HCT116 (cell line): ENCODE measurements at regions not wholly inside any gene's neighbourhood (a gene's known extent, or its start where the extent isn't known, plus 50 kb on each side); places are given as distances from the start of the nearest gene placed in this dataset.

ENCODE experiments used
- ATAC-seq: fragments of 200-7000 bp; cut with Tn5 transposase; 2 replicates; pipeline ENCODE4 v1.9.1; 2020; ENCODE audit warnings: mild to moderate bottlenecking, moderate library complexity
- BruUV-seq: library from RNA; stranded (reverse); fragments of 400-500 nt; replicated peaks from 2 replicates; lab custom pipeline; 2021; lab: Mats Ljungman, UMichigan
- CTCF ChIA-PET: fragments of 300-600 bp; sonication (Branson Sonifier 250); formaldehyde crosslinking; loops from one replicate; lab custom pipeline; 2021; ENCODE audit warnings: antibody characterized with exemption; lab: Charles Lee
- POLR2A ChIA-PET: fragments of 300-600, 350-600 bp; sonication (Branson Sonifier 250); formaldehyde crosslinking; loops from one replicate; lab custom pipeline; 2021; ENCODE audit warnings: antibody characterized with exemption; lab: Charles Lee
- RAD21 ChIA-PET, 2 experiments: fragments of 300-600 bp; sonication (Branson Sonifier 250); formaldehyde crosslinking; loops; one replicate each; lab custom pipeline; 2023; ENCODE audit warnings: low total read pairs in 2 of 2; ENCODE audit not compliant: uncharacterized antibody in 2 of 2, unreplicated experiment in 2 of 2, low non-redundant PET in 1 of 2; lab: Charles Lee
- DNase-seq: peaks from one replicate; pipeline ENCODE4 v3.0.0-alpha.2; 2010; ENCODE audit warnings: low read depth, low spot score
- H2AFZ ChIP-seq: fragments of 200-600 bp; shearing (Covaris generic), sonication (generic); 2 replicates; pipeline ENCODE4 v1.6.1; 2017; ENCODE audit warnings: low read depth, mixed run types, mixed read lengths, antibody characterized with exemption, low read length; ENCODE audit not compliant: poor library complexity, severe bottlenecking
- H3K27ac ChIP-seq: 2 replicates; pipeline ENCODE4 v1.5.1; 2012; ENCODE audit warnings: low read depth, low read length
- H3K27me3 ChIP-seq: fragments of 200-600 bp; sonication (generic); 2 replicates; pipeline ENCODE4 v1.6.1; 2016; ENCODE audit warnings: mixed run types, low read length, mixed read lengths; ENCODE audit not compliant: insufficient read depth
- H3K36me3 ChIP-seq, 2 experiments: fragments of 200-500 bp in 1 of 2; fragments of 200-600 bp in 1 of 2; sonication (Bioruptor generic) in 1 of 2; sonication (generic) in 1 of 2; 2 replicates each; pipeline versions ENCODE4 v1.5.1 to v1.6.1; 2014 to 2016; ENCODE audit warnings: low read length in 2 of 2, inconsistent platforms in 1 of 2, mixed read lengths in 1 of 2, mixed run types in 1 of 2; ENCODE audit not compliant: insufficient read depth in 2 of 2, control insufficient read depth in 1 of 2
- H3K4me1 ChIP-seq, 2 experiments: fragments of 200-600 bp in 1 of 2; sonication (generic) in 1 of 2; 2 replicates each; pipeline versions ENCODE4 v1.5.1 to v1.6.1; 2012 to 2017; ENCODE audit warnings: low read length in 2 of 2, inconsistent platforms in 1 of 2, mild to moderate bottlenecking in 1 of 2, mixed read lengths in 1 of 2, mixed run types in 1 of 2, moderate library complexity in 1 of 2; ENCODE audit not compliant: insufficient read depth in 2 of 2, control insufficient read depth in 1 of 2
- H3K4me2 ChIP-seq: fragments of 200-600 bp; sonication (generic); 2 replicates; pipeline ENCODE4 v1.6.1; 2017; ENCODE audit warnings: mixed run types, low read length, mixed read lengths
- H3K4me3 ChIP-seq, 2 experiments: fragments of 200-600 bp in 1 of 2; sonication (generic) in 1 of 2; replicated peaks in 1 of 2; 2 replicates each; pipeline ENCODE4 v1.5.1; 2011 to 2016; ENCODE audit warnings: low read length in 2 of 2, control low read depth in 1 of 2, low read depth in 1 of 2, mild to moderate bottlenecking in 1 of 2, mixed read lengths in 1 of 2, mixed run types in 1 of 2
- H3K79me2 ChIP-seq: fragments of 200-600 bp; sonication (generic); 2 replicates; pipeline ENCODE4 v1.6.1; 2017; ENCODE audit warnings: mild to moderate bottlenecking, mixed run types, low read length, moderate library complexity, mixed read lengths; ENCODE audit not compliant: insufficient read depth
- H3K9ac ChIP-seq: fragments of 200-600 bp; sonication (generic); 2 replicates; pipeline ENCODE4 v1.6.1; 2016; ENCODE audit warnings: low read length, mixed read lengths
- H3K9me2 ChIP-seq: fragments of 200-600 bp; sonication (generic), shearing (Covaris generic); 2 replicates; pipeline ENCODE4 v1.6.1; 2017; ENCODE audit warnings: mixed run types, mild to moderate bottlenecking, moderate library complexity; ENCODE audit not compliant: insufficient read depth
- H3K9me3 ChIP-seq, 2 experiments: fragments of 200-500 bp in 1 of 2; fragments of 200-600 bp in 1 of 2; sonication (Bioruptor generic) in 1 of 2; sonication (generic) in 1 of 2; 2 replicates each; pipeline ENCODE4 v1.6.1; 2014 to 2017; ENCODE audit warnings: low read length in 2 of 2, mixed read lengths in 2 of 2, inconsistent platforms in 1 of 2, low read depth in 1 of 2, mild to moderate bottlenecking in 1 of 2, mixed run types in 1 of 2, moderate library complexity in 1 of 2; ENCODE audit not compliant: control insufficient read depth in 1 of 2, insufficient read depth in 1 of 2
- H4K20me1 ChIP-seq: fragments of 200-600 bp; sonication (generic), shearing (Covaris generic); 2 replicates; pipeline ENCODE4 v1.6.1; 2017; ENCODE audit warnings: mixed run types, mild to moderate bottlenecking, moderate library complexity; ENCODE audit not compliant: insufficient read depth
- ATF3 ChIP-seq: IDR thresholded peaks from 2 replicates; pipeline ENCODE4 v1.6.1; 2012
- CEBPB ChIP-seq: IDR thresholded peaks from 2 replicates; pipeline ENCODE4 v1.6.1; 2012; ENCODE audit warnings: low read depth
- CTCF ChIP-seq, 3 experiments: fragments of 200-600 bp in 1 of 3; sonication (generic) in 1 of 3; IDR thresholded peaks in 2 of 3; conservative IDR thresholded peaks in 1 of 3; 2 replicates each; pipeline ENCODE4 v1.5.1; 2012 to 2017; ENCODE audit warnings: low read depth in 2 of 3, low read length in 2 of 3, antibody characterized with exemption in 1 of 3, borderline replicate concordance in 1 of 3, control low read depth in 1 of 3, mild to moderate bottlenecking in 1 of 3, mixed read lengths in 1 of 3, mixed run types in 1 of 3, moderate library complexity in 1 of 3; ENCODE audit not compliant: insufficient read depth in 1 of 3
- EGR1 ChIP-seq: IDR thresholded peaks from 2 replicates; pipeline ENCODE4 v1.6.1; 2012; ENCODE audit warnings: low read depth
- ELF1 ChIP-seq: IDR thresholded peaks from 2 replicates; pipeline ENCODE4 v1.6.1; 2012; ENCODE audit warnings: low read depth, borderline replicate concordance
- EZH2 ChIP-seq: fragments of 200-600 bp; sonication (generic); IDR thresholded peaks from 2 replicates; pipeline ENCODE4 v1.6.1; 2017; ENCODE audit warnings: antibody characterized with exemption, mixed run types
- EZH2phosphoT487 ChIP-seq: fragments of 200-600 bp; IDR thresholded peaks from 2 replicates; pipeline ENCODE4 v1.6.1; 2018; ENCODE audit warnings: antibody characterized with exemption, borderline replicate concordance
- POLR2A ChIP-seq: IDR thresholded peaks from 2 replicates; pipeline ENCODE4 v1.7.0; 2011; ENCODE audit warnings: borderline replicate concordance; ENCODE audit not compliant: insufficient read depth, insufficient read length; ENCODE audit errors: extremely low read depth
- POLR2AphosphoS5 ChIP-seq: IDR thresholded peaks from 2 replicates; pipeline ENCODE4 v1.6.1; 2011; ENCODE audit warnings: mild to moderate bottlenecking, low read depth, low read length, moderate library complexity
- REST ChIP-seq: IDR thresholded peaks from 2 replicates; pipeline ENCODE4 v1.6.1; 2012; ENCODE audit warnings: low read depth
- SIN3A ChIP-seq: IDR thresholded peaks from 2 replicates; pipeline ENCODE4 v1.6.1; 2012; ENCODE audit warnings: low read depth
- SP1 ChIP-seq: IDR thresholded peaks from 2 replicates; pipeline ENCODE4 v1.6.1; 2012; ENCODE audit warnings: low read depth
- SRF ChIP-seq: IDR thresholded peaks from 2 replicates; pipeline ENCODE4 v1.6.1; 2012; ENCODE audit warnings: low read depth
- ZFX ChIP-seq: fragments of 450-650 bp; IDR thresholded peaks from 2 replicates; pipeline ENCODE4 v1.6.1; 2017
- ZNF274 ChIP-seq: fragments of 200-500 bp; sonication (Bioruptor generic); IDR thresholded peaks from 2 replicates; pipeline ENCODE4 v1.6.1; 2014; ENCODE audit warnings: mild to moderate bottlenecking, low read depth, low read length, inconsistent platforms
- intact Hi-C: fragments of 100-400 bp; cut with micrococcal nuclease; formaldehyde crosslinking; loops from 2 replicates; pipeline ENCODE4 v1.10.0; 2022

GRCh38 chr7:110139056-110139455 is 951.9 kb upstream of the LRRN3 start:
- Histone ChIP-seq H3K9ac (no peak overlapping the region), H3K36me3 (no peaks in the 10 kb centered on the region), H3K27ac (no peak overlapping the region), H2AFZ (no peak overlapping the region), H3K4me3 (no peak overlapping the region), H3K9me3 (no peaks in the 10 kb centered on the region), H3K4me2 (no peak overlapping the region), H3K27me3 (no peaks in the 10 kb centered on the region), H3K79me2 (no peaks in the 10 kb centered on the region), H3K9me2 (no peaks in the 10 kb centered on the region), H4K20me1 (no peaks in the 10 kb centered on the region), H3K4me1 (no peaks in the 10 kb centered on the region)
- intact Hi-C loops: no loop called here
- RAD21 ChIA-PET: no interaction called here
- DNase-seq: no peak
- TF ChIP-seq SIN3A (no peak), EZH2phosphoT487 (no peak), EGR1 (no peak), SP1 (no peak), POLR2A (no peak), CEBPB (no peak), CTCF (IDR thresholded peaks at IDR 0.05 in 2 of 3, conservative IDR thresholded peaks at IDR 0.05 in 1 of 3; ENCODE audit: borderline replicate concordance in 1 of 3, insufficient read depth in 1 of 3, low read depth in 2 of 3, low read length in 2 of 3) (no peak), SRF (no peak)
- ATAC-seq: no peak
- CTCF ChIA-PET: no interaction called here
- no TSS peak for BruUV-seq
- POLR2A ChIA-PET: no interaction called here

- Histone ChIP-seq H3K27me3 (no peaks in the 10 kb centered on the region), H3K36me3 (no peaks in the 10 kb centered on the region), H3K9ac (no peak overlapping the region), H3K4me1 (no peaks in the 10 kb centered on the region), H2AFZ (no peak overlapping the region), H4K20me1 (no peaks in the 10 kb centered on the region), H3K9me2 (no peaks in the 10 kb centered on the region), H3K9me3 (no peaks in the 10 kb centered on the region; a peak in 1 of 4 replicates), H3K27ac (no peak overlapping the region), H3K4me2 (no peak overlapping the region), H3K79me2 (no peaks in the 10 kb centered on the region), H3K4me3 (no peak overlapping the region)
- ChIA-PET POLR2A (no interaction called here), RAD21 (no interaction called here), CTCF (no interaction called here)
- DNase-seq (no peak), ATAC-seq (no peak)
- intact Hi-C loops: no loop called here
- BruUV-seq: no TSS peak
- no peak for TF ChIP-seq ATF3
- no peak for TF ChIP-seq EZH2
- TF ChIP-seq EGR1: no peak
- no peak for TF ChIP-seq ELF1
- TF ChIP-seq CEBPB: no peak
- no peak for TF ChIP-seq POLR2AphosphoS5
- TF ChIP-seq SRF: no peak
- no peak for TF ChIP-seq ZNF274
- TF ChIP-seq ZFX: no peak
- TF ChIP-seq SIN3A: no peak
- TF ChIP-seq REST: no peak
Observed at GRCh38 chr7:110142939-110143526, 947.9 kb upstream of the LRRN3 start.
